Keratinocyte (primary cell): ENCODE measurements at regions not wholly inside any gene's neighbourhood (a gene's known extent, or its start where the extent isn't known, plus 50 kb on each side); places are given as distances from the start of the nearest gene placed in this dataset.

Source experiments
- DNase-seq: peaks from one replicate; pipeline ENCODE4 v3.0.0-alpha.2; 2011; ENCODE audit warnings: low read depth, missing footprints, low spot score
- FAIRE-seq: peaks from 2 replicates; lab custom pipeline; 2011; peaks lifted over from hg19 to GRCh38; lab: Jason Lieb, UNC
- H2AFZ ChIP-seq: 2 replicates; pipeline ENCODE4 v1.6.0; 2012; ENCODE audit warnings: low read length, control low read depth, inconsistent platforms; ENCODE audit not compliant: control insufficient read depth
- H3K27ac ChIP-seq: 2 replicates; pipeline ENCODE4 v1.5.1; 2011; ENCODE audit warnings: low read length; ENCODE audit not compliant: control insufficient read depth, insufficient read depth
- H3K27me3 ChIP-seq: 3 replicates; pipeline ENCODE4 v1.6.0; 2011; ENCODE audit warnings: low read length; ENCODE audit not compliant: control insufficient read depth, insufficient read depth; ENCODE audit errors: extremely low read depth
- H3K36me3 ChIP-seq, 2 experiments: 2 replicates in 1 of 2; 3 replicates in 1 of 2; pipeline ENCODE4 v1.5.1; 2011; ENCODE audit warnings: low read length in 2 of 2, mild to moderate bottlenecking in 1 of 2; ENCODE audit not compliant: control insufficient read depth in 2 of 2, insufficient read depth in 2 of 2; ENCODE audit errors: extremely low read depth in 1 of 2
- H3K4me1 ChIP-seq: 3 replicates; pipeline ENCODE4 v1.5.1; 2011; ENCODE audit warnings: low read length; ENCODE audit not compliant: control insufficient read depth, insufficient read depth; ENCODE audit errors: extremely low read depth
- H3K4me2 ChIP-seq: 3 replicates; pipeline ENCODE4 v1.6.0; 2011; ENCODE audit warnings: low read depth, low read length; ENCODE audit not compliant: control insufficient read depth, insufficient read depth; ENCODE audit errors: extremely low read depth
- H3K4me3 ChIP-seq, 3 experiments: fragments of 200-600 bp in 1 of 3; sonication (generic) in 1 of 3; 2 replicates in 2 of 3; 3 replicates in 1 of 3; pipeline ENCODE4 v1.5.1; 2011 to 2016; ENCODE audit warnings: low read length in 3 of 3, mild to moderate bottlenecking in 3 of 3, control low read depth in 2 of 3, inconsistent platforms in 1 of 3, low read depth in 1 of 3, mixed read lengths in 1 of 3, mixed run types in 1 of 3, moderate library complexity in 1 of 3; ENCODE audit not compliant: control insufficient read depth in 2 of 3, insufficient read depth in 2 of 3; ENCODE audit errors: extremely low read depth in 1 of 3
- H3K79me2 ChIP-seq: 2 replicates; pipeline ENCODE4 v1.6.0; 2012; ENCODE audit warnings: low read length; ENCODE audit not compliant: control insufficient read depth, insufficient read depth
- H3K9ac ChIP-seq: 3 replicates; pipeline ENCODE4 v1.6.0; 2011; ENCODE audit warnings: low read length; ENCODE audit not compliant: control insufficient read depth, insufficient read depth; ENCODE audit errors: extremely low read depth
- H3K9me1 ChIP-seq: 3 replicates; pipeline ENCODE4 v1.6.0; 2011; ENCODE audit warnings: low read length; ENCODE audit not compliant: control insufficient read depth, insufficient read depth; ENCODE audit errors: extremely low read depth
- H3K9me3 ChIP-seq: 2 replicates; pipeline ENCODE4 v1.5.1; 2012; ENCODE audit warnings: low read depth, low read length; ENCODE audit not compliant: control insufficient read depth
- H4K20me1 ChIP-seq: 3 replicates; pipeline ENCODE4 v1.6.0; 2011; ENCODE audit warnings: low read length; ENCODE audit not compliant: control insufficient read depth, insufficient read depth; ENCODE audit errors: extremely low read depth
- CTCF ChIP-seq, 3 experiments: IDR thresholded peaks in 1 of 3; conservative IDR thresholded peaks in 1 of 3; optimal IDR thresholded peaks in 1 of 3; 2 replicates in 2 of 3; 3 replicates in 1 of 3; pipeline versions ENCODE3 to v1.5.1; 2011; ENCODE audit warnings: low read length in 3 of 3, mild to moderate bottlenecking in 3 of 3, moderate library complexity in 2 of 3, control low read depth in 1 of 3, inconsistent platforms in 1 of 3; ENCODE audit not compliant: insufficient read depth in 2 of 3; ENCODE audit errors: extremely low read depth in 1 of 3
- EZH2 ChIP-seq: IDR thresholded peaks from one replicate; pipeline ENCODE4 v1.6.1; 2012; ENCODE audit warnings: inconsistent platforms, mild to moderate bottlenecking, low read length, moderate library complexity
- dilution Hi-C: fragments of 300-500 bp; cut with MboI; formaldehyde crosslinking; loops from one replicate; pipeline ENCODE4 v1.7.0; 2020; ENCODE audit warnings: low sequenced_read_pairs; ENCODE audit not compliant: extremely low pct_ligation_motif_present

- H3K4me2 ChIP-seq: no peak overlapping the region
- no peak overlapping the region for H3K27ac ChIP-seq
- no peaks in the 10 kb centered on the region for H4K20me1 ChIP-seq
- H3K4me3 ChIP-seq: no peak overlapping the region
- H3K9ac ChIP-seq: no peak overlapping the region
- no peaks in the 10 kb centered on the region for H3K9me3 ChIP-seq
- FAIRE-seq: no peak
- dilution Hi-C loops: no loop called here
- H3K36me3 ChIP-seq: no peaks in the 10 kb centered on the region
- no peak for DNase-seq
- no peaks in the 10 kb centered on the region for H3K27me3 ChIP-seq
- no peaks in the 10 kb centered on the region for H3K9me1 ChIP-seq
- no peaks in the 10 kb centered on the region for H3K79me2 ChIP-seq
- no peaks in the 10 kb centered on the region for H3K4me1 ChIP-seq
- TF ChIP-seq CTCF (optimal IDR thresholded peaks at IDR 0.05 in 1 of 3, IDR thresholded peaks at IDR 0.05 in 1 of 3, conservative IDR thresholded peaks at IDR 0.05 in 1 of 3; ENCODE audit: extremely low read depth in 1 of 3, insufficient read depth in 2 of 3, low read length in 3 of 3) (no peak), EZH2 (no peak)
- no peak overlapping the region for H2AFZ ChIP-seq
Observed at GRCh38 chr12:13701502-13701901, 279.9 kb downstream of the GRIN2B start.

- Histone ChIP-seq H3K27me3 (no peaks in the 10 kb centered on the region), H3K4me1 (no peaks in the 10 kb centered on the region), H3K9ac (no peak overlapping the region), H3K9me3 (no peaks in the 10 kb centered on the region), H2AFZ (no peak overlapping the region), H3K9me1 (no peaks in the 10 kb centered on the region), H3K4me2 (no peak overlapping the region), H4K20me1 (no peaks in the 10 kb centered on the region), H3K27ac (no peak overlapping the region), H3K79me2 (no peaks in the 10 kb centered on the region), H3K36me3 (no peaks in the 10 kb centered on the region), H3K4me3 (no peak overlapping the region)
- TF ChIP-seq CTCF (optimal IDR thresholded peaks at IDR 0.05 in 1 of 3, IDR thresholded peaks at IDR 0.05 in 1 of 3, conservative IDR thresholded peaks at IDR 0.05 in 1 of 3; ENCODE audit: extremely low read depth in 1 of 3, insufficient read depth in 2 of 3, low read length in 3 of 3) (no peak), EZH2 (no peak)
- no peak for FAIRE-seq
- DNase-seq: no peak
- dilution Hi-C loops: no loop called here
Observed at GRCh38 chr12:13697973-13698372, 283.4 kb downstream of the GRIN2B start.
